Ishikawa (cell line): ENCODE measurements at regions not wholly inside any gene's neighbourhood (a gene's known extent, or its start where the extent isn't known, plus 50 kb on each side); places are given as distances from the start of the nearest gene placed in this dataset.

Source experiments
- CEBPB ChIP-seq: IDR thresholded peaks from 2 replicates; pipeline ENCODE4 v1.6.1; 2012
- CREB1 ChIP-seq: IDR thresholded peaks from 2 replicates; pipeline ENCODE4 v1.6.1; 2012; ENCODE audit warnings: low read depth
- EGR1 ChIP-seq: IDR thresholded peaks from 2 replicates; pipeline ENCODE4 v1.6.1; 2012
- EP300 ChIP-seq: IDR thresholded peaks from 2 replicates; pipeline ENCODE4 v1.6.1; 2012; ENCODE audit warnings: borderline replicate concordance
- FOXM1 ChIP-seq: IDR thresholded peaks from 2 replicates; pipeline ENCODE4 v1.6.1; 2012; ENCODE audit warnings: low read depth, borderline replicate concordance
- RAD21 ChIP-seq: IDR thresholded peaks from 2 replicates; pipeline ENCODE4 v1.6.1; 2012; ENCODE audit warnings: low read depth
- TEAD4 ChIP-seq: IDR thresholded peaks from 2 replicates; pipeline ENCODE4 v1.6.1; 2012
- USF1 ChIP-seq: IDR thresholded peaks from 2 replicates; pipeline ENCODE4 v1.6.1; 2012
- YY1 ChIP-seq: IDR thresholded peaks from 2 replicates; pipeline ENCODE4 v1.6.1; 2012; ENCODE audit warnings: low read depth
- ZBTB7A ChIP-seq: IDR thresholded peaks from 2 replicates; pipeline ENCODE4 v1.6.1; 2012; ENCODE audit warnings: low read depth
- TF ChIP-seq, protein P1 (sequence below): IDR thresholded peaks from 2 replicates; pipeline ENCODE4 v1.6.1; 2012; ENCODE audit warnings: low read depth, mild to moderate bottlenecking
- TF ChIP-seq, protein P2 (sequence below): IDR thresholded peaks from 2 replicates; pipeline ENCODE4 v1.6.1; 2012

GRCh38 chr6:91317984-91318383 is 731.1 kb upstream of the MAP3K7 start:
- TF ChIP-seq EGR1 (no peak), RAD21 (no peak), TEAD4 (no peak), FOXM1 (no peak), CREB1 (no peak), USF1 (no peak), YY1 (no peak), EP300 (no peak), CEBPB (no peak), ZBTB7A (no peak)
- TF ChIP-seq, protein P1, sequence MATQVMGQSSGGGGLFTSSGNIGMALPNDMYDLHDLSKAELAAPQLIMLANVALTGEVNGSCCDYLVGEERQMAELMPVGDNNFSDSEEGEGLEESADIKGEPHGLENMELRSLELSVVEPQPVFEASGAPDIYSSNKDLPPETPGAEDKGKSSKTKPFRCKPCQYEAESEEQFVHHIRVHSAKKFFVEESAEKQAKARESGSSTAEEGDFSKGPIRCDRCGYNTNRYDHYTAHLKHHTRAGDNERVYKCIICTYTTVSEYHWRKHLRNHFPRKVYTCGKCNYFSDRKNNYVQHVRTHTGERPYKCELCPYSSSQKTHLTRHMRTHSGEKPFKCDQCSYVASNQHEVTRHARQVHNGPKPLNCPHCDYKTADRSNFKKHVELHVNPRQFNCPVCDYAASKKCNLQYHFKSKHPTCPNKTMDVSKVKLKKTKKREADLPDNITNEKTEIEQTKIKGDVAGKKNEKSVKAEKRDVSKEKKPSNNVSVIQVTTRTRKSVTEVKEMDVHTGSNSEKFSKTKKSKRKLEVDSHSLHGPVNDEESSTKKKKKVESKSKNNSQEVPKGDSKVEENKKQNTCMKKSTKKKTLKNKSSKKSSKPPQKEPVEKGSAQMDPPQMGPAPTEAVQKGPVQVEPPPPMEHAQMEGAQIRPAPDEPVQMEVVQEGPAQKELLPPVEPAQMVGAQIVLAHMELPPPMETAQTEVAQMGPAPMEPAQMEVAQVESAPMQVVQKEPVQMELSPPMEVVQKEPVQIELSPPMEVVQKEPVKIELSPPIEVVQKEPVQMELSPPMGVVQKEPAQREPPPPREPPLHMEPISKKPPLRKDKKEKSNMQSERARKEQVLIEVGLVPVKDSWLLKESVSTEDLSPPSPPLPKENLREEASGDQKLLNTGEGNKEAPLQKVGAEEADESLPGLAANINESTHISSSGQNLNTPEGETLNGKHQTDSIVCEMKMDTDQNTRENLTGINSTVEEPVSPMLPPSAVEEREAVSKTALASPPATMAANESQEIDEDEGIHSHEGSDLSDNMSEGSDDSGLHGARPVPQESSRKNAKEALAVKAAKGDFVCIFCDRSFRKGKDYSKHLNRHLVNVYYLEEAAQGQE = no peak
- TF ChIP-seq, protein P2, sequence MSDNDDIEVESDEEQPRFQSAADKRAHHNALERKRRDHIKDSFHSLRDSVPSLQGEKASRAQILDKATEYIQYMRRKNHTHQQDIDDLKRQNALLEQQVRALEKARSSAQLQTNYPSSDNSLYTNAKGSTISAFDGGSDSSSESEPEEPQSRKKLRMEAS = no peak
